ENCODE measurements at regions not wholly inside any gene's neighbourhood (a gene's known extent, or its start where the extent isn't known, plus 50 kb on each side); places are given as distances from the start of the nearest gene placed in this dataset.

- Histone ChIP-seq H3K4me1 (ENCODE audit: control insufficient read depth in 1 of 2, insufficient read depth in 2 of 2, low read depth in 1 of 2, low read length in 1 of 2) (no peaks in the 10 kb centered on the region), H3K36me3 (replicated peaks in 1 of 2; ENCODE audit: control insufficient read depth in 1 of 2, insufficient read depth in 2 of 2, low read length in 1 of 2) (no peaks in the 10 kb centered on the region), H3K9ac (no peak overlapping the region), H3K79me2 (ENCODE audit: insufficient read depth) (no peaks in the 10 kb centered on the region), H3F3A (replicated peaks; ENCODE audit: insufficient read depth) (no peaks in the 10 kb centered on the region), H3K27ac (ENCODE audit: low read depth in 2 of 2, low read length in 1 of 2) (no peak overlapping the region), H3K4me3 (ENCODE audit: low read depth in 2 of 2, low read length in 1 of 2) (no peak overlapping the region), H4K20me1 (ENCODE audit: insufficient read depth) (no peaks in the 10 kb centered on the region), H3K9me2 (no peaks in the 10 kb centered on the region), H3K4me2 (no peak overlapping the region), H3K27me3 (ENCODE audit: insufficient read depth) (no peaks in the 10 kb centered on the region; the same call in 1 of the 2 replicates), H2AFZ (ENCODE audit: low read depth) (no peak overlapping the region), H3K9me3 (no peaks in the 10 kb centered on the region)
- ChIA-PET CTCF (no interaction called here), POLR2A (no interaction called here)
- no peak for DNase-seq
- TF ChIP-seq IRF3 (IDR thresholded peaks at IDR 0.05; ENCODE audit: low read depth, low read length), result no peak
- no peak for TF ChIP-seq FOXM1 (IDR thresholded peaks at IDR 0.05; ENCODE audit: low read depth)
- no peak for TF ChIP-seq FOXJ3 (CRISPR knock-in tag; IDR thresholded peaks at IDR 0.05)
- TF ChIP-seq RFX5 (IDR thresholded peaks at IDR 0.05; ENCODE audit: low read length), result no peak
- no peak for TF ChIP-seq TCF12 (IDR thresholded peaks at IDR 0.05)
- no peak for TF ChIP-seq EZH2phosphoT487 (IDR thresholded peaks at IDR 0.05; ENCODE audit: borderline replicate concordance, low read depth)
- no peak for TF ChIP-seq RCOR1 (IDR thresholded peaks at IDR 0.05; ENCODE audit: low read length)
- no peak for TF ChIP-seq YY1 (IDR thresholded peaks at IDR 0.05; ENCODE audit: low read depth)
- TF ChIP-seq ZBTB33 (IDR thresholded peaks at IDR 0.05; ENCODE audit: borderline replicate concordance, low read depth), result no peak
- TF ChIP-seq JUND (IDR thresholded peaks at IDR 0.05), result no peak
- no peak for TF ChIP-seq SMC3 (IDR thresholded peaks at IDR 0.05; ENCODE audit: low read depth, low read length)
- TF ChIP-seq NRF1 (IDR thresholded peaks at IDR 0.05; ENCODE audit: low read depth, low read length), result no peak
- no peak for TF ChIP-seq RXRA (IDR thresholded peaks at IDR 0.05; ENCODE audit: borderline replicate concordance, low read depth)
- TF ChIP-seq MXI1 (IDR thresholded peaks at IDR 0.05; ENCODE audit: low read depth, low read length), result no peak
- TF ChIP-seq GATA2 (CRISPR knock-in tag; IDR thresholded peaks at IDR 0.05), result no peak
- no peak for TF ChIP-seq TAF1 (IDR thresholded peaks at IDR 0.05; ENCODE audit: borderline replicate concordance, low read depth, low read length)
- TF ChIP-seq, protein P1, sequence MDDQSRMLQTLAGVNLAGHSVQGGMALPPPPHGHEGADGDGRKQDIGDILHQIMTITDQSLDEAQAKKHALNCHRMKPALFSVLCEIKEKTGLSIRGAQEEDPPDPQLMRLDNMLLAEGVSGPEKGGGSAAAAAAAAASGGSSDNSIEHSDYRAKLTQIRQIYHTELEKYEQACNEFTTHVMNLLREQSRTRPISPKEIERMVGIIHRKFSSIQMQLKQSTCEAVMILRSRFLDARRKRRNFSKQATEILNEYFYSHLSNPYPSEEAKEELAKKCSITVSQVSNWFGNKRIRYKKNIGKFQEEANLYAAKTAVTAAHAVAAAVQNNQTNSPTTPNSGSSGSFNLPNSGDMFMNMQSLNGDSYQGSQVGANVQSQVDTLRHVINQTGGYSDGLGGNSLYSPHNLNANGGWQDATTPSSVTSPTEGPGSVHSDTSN (IDR thresholded peaks at IDR 0.05), result no peak
- no peak for TF ChIP-seq USF2 (IDR thresholded peaks at IDR 0.05; ENCODE audit: borderline replicate concordance, low read depth, low read length)
- no peak for TF ChIP-seq POLR2AphosphoS5 (IDR thresholded peaks at IDR 0.05; ENCODE audit: low read depth, low read length)
- no peak for TF ChIP-seq GABPA (IDR thresholded peaks at IDR 0.05; ENCODE audit: low read depth)
- WGBS (ENCODE audit: low lambda C conversion rate), result 42% methylated on average over 6 of the region's 6 CpGs
Measured at GRCh38 chr20:7716286-7716972, 223.8 kb downstream of the HAO1 start.
